ENCODE measurements at regions not wholly inside any gene's neighbourhood (a gene's known extent, or its start where the extent isn't known, plus 50 kb on each side); places are given as distances from the start of the nearest gene placed in this dataset.

GRCh38 chr7:12990440-12990839 lies 303.0 kb downstream of the ARL4A start:
- TF ChIP-seq POLR2A (IDR thresholded peaks at IDR 0.05; ENCODE audit: low read depth, low read length) (no peak), POLR2AphosphoS5 (IDR thresholded peaks at IDR 0.05; ENCODE audit: low read depth, low read length) (no peak), TAF1 (IDR thresholded peaks at IDR 0.05; ENCODE audit: borderline replicate concordance, low read depth, low read length) (no peak)

Measured in GM12892 (cell line).